ENCODE measurements at regions not wholly inside any gene's neighbourhood (a gene's known extent, or its start where the extent isn't known, plus 50 kb on each side); places are given as distances from the start of the nearest gene placed in this dataset.

- no peak for TF ChIP-seq CTCF (IDR thresholded peaks at IDR 0.05; ENCODE audit: partially characterized antibody, unreplicated experiment)
- no peaks in the 10 kb centered on the region for H3K36me3 Mint-ChIP-seq (ENCODE audit: unreplicated experiment)
- DNase-seq, result no peak
- no peak overlapping the region for H3K4me3 Mint-ChIP-seq (ENCODE audit: unreplicated experiment)
- H3K27me3 Mint-ChIP-seq (ENCODE audit: unreplicated experiment), result peaks cover 13% of the 10 kb centered on the region
- no peak overlapping the region for H3K27ac Mint-ChIP-seq (ENCODE audit: unreplicated experiment)
- peaks cover 3% of the 10 kb centered on the region for H3K4me1 Mint-ChIP-seq (ENCODE audit: low read depth, unreplicated experiment)
- no peaks in the 10 kb centered on the region for H3K9me3 Mint-ChIP-seq (ENCODE audit: unreplicated experiment)
Measured at GRCh38 chr10:78378192-78378591, 344.5 kb downstream of the RPS24 start.

GRCh38 chr10:78381107-78381506 lies 347.4 kb downstream of the RPS24 start:
- peaks cover 3% of the 10 kb centered on the region for H3K4me1 Mint-ChIP-seq (ENCODE audit: low read depth, unreplicated experiment)
- no peaks in the 10 kb centered on the region for H3K36me3 Mint-ChIP-seq (ENCODE audit: unreplicated experiment)
- H3K27me3 Mint-ChIP-seq (ENCODE audit: unreplicated experiment), result peaks cover 11% of the 10 kb centered on the region
- no peak overlapping the region for H3K27ac Mint-ChIP-seq (ENCODE audit: unreplicated experiment)
- no peaks in the 10 kb centered on the region for H3K9me3 Mint-ChIP-seq (ENCODE audit: unreplicated experiment)
- no peak overlapping the region for H3K4me3 Mint-ChIP-seq (ENCODE audit: unreplicated experiment)
- TF ChIP-seq CTCF (IDR thresholded peaks at IDR 0.05; ENCODE audit: partially characterized antibody, unreplicated experiment), result peak; percentile 71
- peak; percentile 52 for DNase-seq

GRCh38 chr10:78382047-78382446 lies 348.4 kb downstream of the RPS24 start:
- Mint-ChIP-seq H3K27ac (ENCODE audit: unreplicated experiment) (no peak overlapping the region), H3K36me3 (ENCODE audit: unreplicated experiment) (no peaks in the 10 kb centered on the region), H3K4me1 (ENCODE audit: low read depth, unreplicated experiment) (no peaks in the 10 kb centered on the region), H3K9me3 (ENCODE audit: unreplicated experiment) (no peaks in the 10 kb centered on the region), H3K27me3 (ENCODE audit: unreplicated experiment) (peaks cover 8% of the 10 kb centered on the region), H3K4me3 (ENCODE audit: unreplicated experiment) (no peak overlapping the region)
- DNase-seq, result no peak
- no peak for TF ChIP-seq CTCF (IDR thresholded peaks at IDR 0.05; ENCODE audit: partially characterized antibody, unreplicated experiment)

- no peak for DNase-seq
- Mint-ChIP-seq H3K36me3 (ENCODE audit: unreplicated experiment) (no peaks in the 10 kb centered on the region), H3K9me3 (ENCODE audit: unreplicated experiment) (no peaks in the 10 kb centered on the region), H3K4me1 (ENCODE audit: low read depth, unreplicated experiment) (no peaks in the 10 kb centered on the region), H3K27me3 (ENCODE audit: unreplicated experiment) (peaks cover 7% of the 10 kb centered on the region), H3K4me3 (ENCODE audit: unreplicated experiment) (no peak overlapping the region), H3K27ac (ENCODE audit: unreplicated experiment) (no peak overlapping the region)
- TF ChIP-seq CTCF (IDR thresholded peaks at IDR 0.05; ENCODE audit: partially characterized antibody, unreplicated experiment), result no peak
Measured at GRCh38 chr10:78382772-78383171, 349.1 kb downstream of the RPS24 start.

GRCh38 chr10:78383378-78384048 lies 349.9 kb downstream of the RPS24 start:
- H3K36me3 Mint-ChIP-seq (ENCODE audit: unreplicated experiment), result no peaks in the 10 kb centered on the region
- peaks cover 6% of the 10 kb centered on the region for H3K27me3 Mint-ChIP-seq (ENCODE audit: unreplicated experiment)
- no peak overlapping the region for H3K27ac Mint-ChIP-seq (ENCODE audit: unreplicated experiment)
- no peaks in the 10 kb centered on the region for H3K4me1 Mint-ChIP-seq (ENCODE audit: low read depth, unreplicated experiment)
- TF ChIP-seq CTCF (IDR thresholded peaks at IDR 0.05; ENCODE audit: partially characterized antibody, unreplicated experiment), result no peak
- no peaks in the 10 kb centered on the region for H3K9me3 Mint-ChIP-seq (ENCODE audit: unreplicated experiment)
- no peak for DNase-seq
- no peak overlapping the region for H3K4me3 Mint-ChIP-seq (ENCODE audit: unreplicated experiment)
